K562 (cell line): ENCODE measurements at regions not wholly inside any gene's neighbourhood (a gene's known extent, or its start where the extent isn't known, plus 50 kb on each side); places are given as distances from the start of the nearest gene placed in this dataset.

Source experiments
- NR2C2 ChIP-seq, 2 experiments: fragments of 200-800 bp in 1 of 2; sonication (Bioruptor generic) in 1 of 2; sonication (generic) in 1 of 2; formaldehyde crosslinking in 1 of 2; IDR thresholded peaks; 2 replicates each; pipeline versions ENCODE4 v1.6.1 to v1.8.0; 2016 to 2022; ENCODE audit warnings: mild to moderate bottlenecking in 1 of 2, missing compliant biosample characterization in 1 of 2, missing genetic modification characterization in 1 of 2, missing genetic modification reagents in 1 of 2
- RNF2 ChIP-seq: sonication (generic); IDR thresholded peaks from 2 replicates; pipeline ENCODE4 v1.6.1; 2016
- SMAD3 ChIP-seq: fragments of 450-650 bp; formaldehyde crosslinking; conservative IDR thresholded peaks from 2 replicates; pipeline ENCODE4 v1.4.0; 2020; ENCODE audit warnings: mild to moderate bottlenecking
- ZNF274 ChIP-seq: IDR thresholded peaks from 2 replicates; pipeline ENCODE4 v1.6.1; 2011; ENCODE audit warnings: low read depth, mild to moderate bottlenecking, low read length, moderate library complexity, borderline replicate concordance

GRCh38 chr11:112369374-112369773 is 108.7 kb upstream of the PLET1 start:
- TF ChIP-seq RNF2: no peak
- no peak for TF ChIP-seq NR2C2 (CRISPR knock-in tag; IDR thresholded peaks at IDR 0.05)
- no peak for TF ChIP-seq NR2C2 (tag; IDR thresholded peaks at IDR 0.05)
- TF ChIP-seq ZNF274: no peak
- no peak for TF ChIP-seq SMAD3 (CRISPR knock-in tag)
